ENCODE measurements at regions not wholly inside any gene's neighbourhood (a gene's known extent, or its start where the extent isn't known, plus 50 kb on each side); places are given as distances from the start of the nearest gene placed in this dataset.

GRCh38 chr6:167471548-167471930 is 146.7 kb downstream of the TTLL2 start:
- Histone ChIP-seq H3K4me3 (ENCODE audit: insufficient read depth in 1 of 2, low read depth in 1 of 2, low read length in 2 of 2) (no peak overlapping the region), H3K27me3 (ENCODE audit: control insufficient read depth in 1 of 2, insufficient read depth in 1 of 2, low read length in 2 of 2) (no peaks in the 10 kb centered on the region), H3K36me3 (ENCODE audit: control insufficient read depth in 1 of 2, insufficient read depth in 2 of 2, low read depth in 1 of 2, low read length in 2 of 2) (no peaks in the 10 kb centered on the region), H3K4me1 (ENCODE audit: control insufficient read depth, insufficient read depth, low read depth, low read length) (peaks cover 2% of the 10 kb centered on the region), H3K14ac (ENCODE audit: low read length in 2 of 2) (no peak overlapping the region), H2AFZ (ENCODE audit: low read depth, low read length) (no peak overlapping the region), H3K4ac (ENCODE audit: low read depth in 1 of 2, low read length in 2 of 2) (no peak overlapping the region), H3K4me2 (ENCODE audit: low read length, poor library complexity, severe bottlenecking) (no peak overlapping the region), H4K91ac (ENCODE audit: low read length) (no peak overlapping the region), H3K18ac (ENCODE audit: low read depth in 1 of 2, low read length in 2 of 2) (no peak overlapping the region), H3K23ac (ENCODE audit: low read length in 2 of 2) (no peak overlapping the region), H3K9me3 (ENCODE audit: control insufficient read depth, low read length) (no peaks in the 10 kb centered on the region), H2BK120ac (ENCODE audit: low read depth, low read length) (no peak overlapping the region), H2BK15ac (ENCODE audit: low read depth, poor library complexity, severe bottlenecking) (no peak overlapping the region), H4K8ac (ENCODE audit: low read length) (no peak overlapping the region), H3K79me1 (replicated peaks; ENCODE audit: low read length, poor library complexity, severe bottlenecking) (no peaks in the 10 kb centered on the region), H3K27ac (ENCODE audit: low read length, poor library complexity, severe bottlenecking) (no peak overlapping the region), H2BK12ac (ENCODE audit: low read length in 2 of 2) (no peak overlapping the region), H3K9ac (ENCODE audit: low read length) (no peak overlapping the region), H2BK5ac (ENCODE audit: low read depth, low read length, poor library complexity, severe bottlenecking) (no peak overlapping the region), H2AK5ac (ENCODE audit: low read length, severe bottlenecking) (no peak overlapping the region)
- no peak for DNase-seq
- 88% methylated on average over 10 of the region's 10 CpGs for WGBS

- Histone ChIP-seq H3K4ac (ENCODE audit: low read depth in 1 of 2, low read length in 2 of 2) (no peak overlapping the region), H3K23ac (ENCODE audit: low read length in 2 of 2) (no peak overlapping the region), H3K4me3 (ENCODE audit: insufficient read depth in 1 of 2, low read depth in 1 of 2, low read length in 2 of 2) (no peak overlapping the region), H3K36me3 (ENCODE audit: control insufficient read depth in 1 of 2, insufficient read depth in 2 of 2, low read depth in 1 of 2, low read length in 2 of 2) (no peaks in the 10 kb centered on the region), H2AFZ (ENCODE audit: low read depth, low read length) (no peak overlapping the region), H3K27me3 (ENCODE audit: control insufficient read depth in 1 of 2, insufficient read depth in 1 of 2, low read length in 2 of 2) (no peaks in the 10 kb centered on the region), H3K14ac (ENCODE audit: low read length in 2 of 2) (no peak overlapping the region), H3K4me1 (ENCODE audit: control insufficient read depth, insufficient read depth, low read depth, low read length) (peaks cover 2% of the 10 kb centered on the region), H3K27ac (ENCODE audit: low read length, poor library complexity, severe bottlenecking) (no peak overlapping the region), H2BK120ac (ENCODE audit: low read depth, low read length) (no peak overlapping the region), H4K8ac (ENCODE audit: low read length) (no peak overlapping the region), H3K9me3 (ENCODE audit: control insufficient read depth, low read length) (no peaks in the 10 kb centered on the region), H3K18ac (ENCODE audit: low read depth in 1 of 2, low read length in 2 of 2) (no peak overlapping the region), H4K91ac (ENCODE audit: low read length) (no peak overlapping the region), H3K9ac (ENCODE audit: low read length) (no peak overlapping the region), H2BK12ac (ENCODE audit: low read length in 2 of 2) (no peak overlapping the region), H2AK5ac (ENCODE audit: low read length, severe bottlenecking) (no peak overlapping the region), H3K4me2 (ENCODE audit: low read length, poor library complexity, severe bottlenecking) (no peak overlapping the region), H2BK15ac (ENCODE audit: low read depth, poor library complexity, severe bottlenecking) (no peak overlapping the region), H2BK5ac (ENCODE audit: low read depth, low read length, poor library complexity, severe bottlenecking) (no peak overlapping the region), H3K79me1 (replicated peaks; ENCODE audit: low read length, poor library complexity, severe bottlenecking) (no peaks in the 10 kb centered on the region)
- no peak for DNase-seq
- 71% methylated on average over 4 of the region's 4 CpGs for WGBS
Observed at GRCh38 chr6:167472148-167472547, 147.3 kb downstream of the TTLL2 start.

GRCh38 chr6:167472880-167473279 is 148.0 kb downstream of the TTLL2 start:
- Histone ChIP-seq H3K4ac (ENCODE audit: low read depth in 1 of 2, low read length in 2 of 2) (no peak overlapping the region), H3K27ac (ENCODE audit: low read length, poor library complexity, severe bottlenecking) (no peak overlapping the region), H3K9me3 (ENCODE audit: control insufficient read depth, low read length) (no peaks in the 10 kb centered on the region), H3K4me1 (ENCODE audit: control insufficient read depth, insufficient read depth, low read depth, low read length) (peaks cover 2% of the 10 kb centered on the region), H4K8ac (ENCODE audit: low read length) (no peak overlapping the region), H3K23ac (ENCODE audit: low read length in 2 of 2) (no peak overlapping the region), H3K4me3 (ENCODE audit: insufficient read depth in 1 of 2, low read depth in 1 of 2, low read length in 2 of 2) (no peak overlapping the region), H2BK12ac (ENCODE audit: low read length in 2 of 2) (no peak overlapping the region), H3K27me3 (ENCODE audit: control insufficient read depth in 1 of 2, insufficient read depth in 1 of 2, low read length in 2 of 2) (no peaks in the 10 kb centered on the region), H2BK120ac (ENCODE audit: low read depth, low read length) (no peak overlapping the region), H3K14ac (ENCODE audit: low read length in 2 of 2) (no peak overlapping the region), H3K9ac (ENCODE audit: low read length) (no peak overlapping the region), H2AFZ (ENCODE audit: low read depth, low read length) (no peak overlapping the region), H3K36me3 (ENCODE audit: control insufficient read depth in 1 of 2, insufficient read depth in 2 of 2, low read depth in 1 of 2, low read length in 2 of 2) (no peaks in the 10 kb centered on the region), H2BK15ac (ENCODE audit: low read depth, poor library complexity, severe bottlenecking) (no peak overlapping the region), H2AK5ac (ENCODE audit: low read length, severe bottlenecking) (no peak overlapping the region), H2BK5ac (ENCODE audit: low read depth, low read length, poor library complexity, severe bottlenecking) (no peak overlapping the region), H4K91ac (ENCODE audit: low read length) (no peak overlapping the region), H3K79me1 (replicated peaks; ENCODE audit: low read length, poor library complexity, severe bottlenecking) (no peaks in the 10 kb centered on the region), H3K18ac (ENCODE audit: low read depth in 1 of 2, low read length in 2 of 2) (no peak overlapping the region), H3K4me2 (ENCODE audit: low read length, poor library complexity, severe bottlenecking) (no peak overlapping the region)
- 76% methylated on average over 1 of the region's 1 CpG for WGBS
- DNase-seq = no peak

- H3K4me3 ChIP-seq (ENCODE audit: insufficient read depth in 1 of 2, low read depth in 1 of 2, low read length in 2 of 2) = no peak overlapping the region
- no peak overlapping the region for H3K14ac ChIP-seq (ENCODE audit: low read length in 2 of 2)
- H3K36me3 ChIP-seq (ENCODE audit: control insufficient read depth in 1 of 2, insufficient read depth in 2 of 2, low read depth in 1 of 2, low read length in 2 of 2) = no peaks in the 10 kb centered on the region
- H3K27ac ChIP-seq (ENCODE audit: low read length, poor library complexity, severe bottlenecking) = no peak overlapping the region
- no peak overlapping the region for H3K9ac ChIP-seq (ENCODE audit: low read length)
- no peaks in the 10 kb centered on the region for H3K9me3 ChIP-seq (ENCODE audit: control insufficient read depth, low read length)
- H3K27me3 ChIP-seq (ENCODE audit: control insufficient read depth in 1 of 2, insufficient read depth in 1 of 2, low read length in 2 of 2) = no peaks in the 10 kb centered on the region
- H2BK120ac ChIP-seq (ENCODE audit: low read depth, low read length) = no peak overlapping the region
- H3K4me2 ChIP-seq (ENCODE audit: low read length, poor library complexity, severe bottlenecking) = no peak overlapping the region
- H2BK15ac ChIP-seq (ENCODE audit: low read depth, poor library complexity, severe bottlenecking) = no peak overlapping the region
- no peak overlapping the region for H3K18ac ChIP-seq (ENCODE audit: low read depth in 1 of 2, low read length in 2 of 2)
- no peak overlapping the region for H3K4ac ChIP-seq (ENCODE audit: low read depth in 1 of 2, low read length in 2 of 2)
- no peak overlapping the region for H4K8ac ChIP-seq (ENCODE audit: low read length)
- H4K91ac ChIP-seq (ENCODE audit: low read length) = no peak overlapping the region
- H2AFZ ChIP-seq (ENCODE audit: low read depth, low read length) = no peak overlapping the region
- H2BK12ac ChIP-seq (ENCODE audit: low read length in 2 of 2) = no peak overlapping the region
- WGBS = 78% methylated on average over 8 of the region's 8 CpGs
- DNase-seq = no peak
- no peak overlapping the region for H2AK5ac ChIP-seq (ENCODE audit: low read length, severe bottlenecking)
- H3K4me1 ChIP-seq (ENCODE audit: control insufficient read depth, insufficient read depth, low read depth, low read length) = peaks cover 2% of the 10 kb centered on the region
- H2BK5ac ChIP-seq (ENCODE audit: low read depth, low read length, poor library complexity, severe bottlenecking) = no peak overlapping the region
- H3K23ac ChIP-seq (ENCODE audit: low read length in 2 of 2) = no peak overlapping the region
- no peaks in the 10 kb centered on the region for H3K79me1 ChIP-seq (replicated peaks; ENCODE audit: low read length, poor library complexity, severe bottlenecking)
Observed at GRCh38 chr6:167474171-167474570, 149.3 kb downstream of the TTLL2 start.

All from mesenchymal stem cell (in vitro differentiated cells and primary cell).